DND-41 (cell line): ENCODE measurements at regions not wholly inside any gene's neighbourhood (a gene's known extent, or its start where the extent isn't known, plus 50 kb on each side); places are given as distances from the start of the nearest gene placed in this dataset.

Experiments
- ATAC-seq: fragments of 200-7000 bp; cut with Tn5 transposase; 3 replicates; pipeline ENCODE4 v1.9.1; 2021; ENCODE audit warnings: low read depth; ENCODE audit not compliant: insufficient read depth
- DNase-seq: peaks from one replicate; pipeline ENCODE4 v3.0.0-alpha.2; 2020
- H2AFZ ChIP-seq: 2 replicates; pipeline ENCODE4 v1.6.0; 2012; ENCODE audit warnings: low read depth, low read length
- H3K27ac ChIP-seq: 2 replicates; pipeline ENCODE4 v1.5.1; 2012; ENCODE audit warnings: low read length, inconsistent platforms
- H3K27me3 ChIP-seq: fragments of 200-600 bp; sonication (generic); 2 replicates; pipeline ENCODE4 v1.6.0; 2012; ENCODE audit warnings: low read length, mild to moderate bottlenecking, inconsistent platforms; ENCODE audit not compliant: insufficient read depth, poor library complexity
- H3K36me3 ChIP-seq: 2 replicates; pipeline ENCODE4 v1.5.1; 2012; ENCODE audit warnings: low read length, inconsistent platforms; ENCODE audit not compliant: insufficient read depth
- H3K4me1 ChIP-seq: 2 replicates; pipeline ENCODE4 v1.5.1; 2012; ENCODE audit warnings: mild to moderate bottlenecking, low read length; ENCODE audit not compliant: insufficient read depth
- H3K4me2 ChIP-seq: 2 replicates; pipeline ENCODE4 v1.6.0; 2012; ENCODE audit warnings: mild to moderate bottlenecking, moderate library complexity, low read length, inconsistent platforms; ENCODE audit not compliant: insufficient read depth
- H3K4me3 ChIP-seq, 2 experiments: fragments of 200-600 bp in 1 of 2; shearing (Covaris generic) in 1 of 2; 2 replicates each; pipeline ENCODE4 v1.5.1; 2012 to 2016; ENCODE audit warnings: inconsistent platforms in 2 of 2, low read length in 2 of 2, mild to moderate bottlenecking in 2 of 2, low read depth in 1 of 2, moderate library complexity in 1 of 2
- H3K79me2 ChIP-seq: 2 replicates; pipeline ENCODE4 v1.6.0; 2012; ENCODE audit warnings: low read length, inconsistent platforms; ENCODE audit not compliant: insufficient read depth
- H3K9ac ChIP-seq: 2 replicates; pipeline ENCODE4 v1.6.0; 2012; ENCODE audit warnings: low read depth, mild to moderate bottlenecking, inconsistent platforms, low read length, moderate library complexity
- H3K9me3 ChIP-seq: 2 replicates; pipeline ENCODE4 v1.5.1; 2012; ENCODE audit warnings: low read length, moderate library complexity, mild to moderate bottlenecking, inconsistent platforms; ENCODE audit not compliant: insufficient read depth, severe bottlenecking
- H4K20me1 ChIP-seq: 2 replicates; pipeline ENCODE4 v1.6.0; 2012; ENCODE audit warnings: low read length; ENCODE audit not compliant: insufficient read depth
- CTCF ChIP-seq: IDR thresholded peaks from 2 replicates; pipeline ENCODE4 v1.5.1; 2012; ENCODE audit warnings: borderline replicate concordance, low read length, moderate library complexity, mild to moderate bottlenecking; ENCODE audit not compliant: poor library complexity, severe bottlenecking; ENCODE audit errors: extremely low read depth
- EZH2 ChIP-seq: IDR thresholded peaks from 3 replicates; pipeline ENCODE4 v1.6.1; 2012; ENCODE audit warnings: borderline replicate concordance, low read depth, mild to moderate bottlenecking, moderate library complexity, low read length, inconsistent platforms; ENCODE audit not compliant: severe bottlenecking

- DNase-seq = no peak
- H2AFZ ChIP-seq = no peak overlapping the region
- TF ChIP-seq EZH2 = no peak
- no peak for TF ChIP-seq CTCF
Observed at GRCh38 chr2:45089554-45090261, 80.5 kb upstream of the SIX2 start.

GRCh38 chr2:45085487-45085886, 76.2 kb upstream of the SIX2 start:
- no peak overlapping the region for H2AFZ ChIP-seq
- H3K9ac ChIP-seq = no peak overlapping the region; the same call in 1 of the 2 replicates
- H3K9me3 ChIP-seq = no peaks in the 10 kb centered on the region
- TF ChIP-seq EZH2 (no peak), CTCF (no peak)
- ATAC-seq (no peak), DNase-seq (no peak)
- H4K20me1 ChIP-seq = no peaks in the 10 kb centered on the region
- no peaks in the 10 kb centered on the region for H3K36me3 ChIP-seq
- no peak overlapping the region for H3K4me3 ChIP-seq
- no peaks in the 10 kb centered on the region for H3K79me2 ChIP-seq
- H3K4me2 ChIP-seq = no peak overlapping the region
- H3K4me1 ChIP-seq = peaks cover 19% of the 10 kb centered on the region
- H3K27ac ChIP-seq = no peak overlapping the region
- H3K27me3 ChIP-seq = no peaks in the 10 kb centered on the region

More at GRCh38 chr2:45089554-45090261, 80.5 kb upstream of the SIX2 start:
- Histone ChIP-seq H3K36me3 (no peaks in the 10 kb centered on the region), H3K4me1 (no peaks in the 10 kb centered on the region), H3K9me3 (no peaks in the 10 kb centered on the region), H3K4me2 (no peak overlapping the region), H3K27ac (no peak overlapping the region), H3K4me3 (no peak overlapping the region), H3K79me2 (no peaks in the 10 kb centered on the region), H3K9ac (no peak overlapping the region), H3K27me3 (no peaks in the 10 kb centered on the region), H4K20me1 (no peaks in the 10 kb centered on the region)
- no peak for ATAC-seq

GRCh38 chr2:45084361-45085020, 75.2 kb upstream of the SIX2 start:
- Histone ChIP-seq H3K27ac (no peak overlapping the region), H2AFZ (no peak overlapping the region), H3K36me3 (no peaks in the 10 kb centered on the region), H3K4me3 (no peak overlapping the region), H4K20me1 (no peaks in the 10 kb centered on the region), H3K27me3 (no peaks in the 10 kb centered on the region), H3K9ac (no peak overlapping the region), H3K9me3 (no peaks in the 10 kb centered on the region), H3K4me1 (peaks cover 19% of the 10 kb centered on the region), H3K4me2 (no peak overlapping the region), H3K79me2 (no peaks in the 10 kb centered on the region)
- TF ChIP-seq CTCF (no peak), EZH2 (no peak)
- no peak for ATAC-seq
- no peak for DNase-seq
